Loucy (cell line): ENCODE measurements at regions not wholly inside any gene's neighbourhood (a gene's known extent, or its start where the extent isn't known, plus 50 kb on each side); places are given as distances from the start of the nearest gene placed in this dataset.

ENCODE experiments used
- H2AFZ ChIP-seq: fragments of 200-600 bp; sonication (generic); 2 replicates; pipeline ENCODE4 v1.6.0; 2016; ENCODE audit warnings: antibody characterized with exemption, mild to moderate bottlenecking, low read length, moderate library complexity
- H3F3A ChIP-seq: fragments of 200-600 bp; 2 replicates; pipeline ENCODE4 v1.6.0; 2016; ENCODE audit warnings: antibody characterized with exemption, low read depth, mild to moderate bottlenecking
- H3K27me3 ChIP-seq: fragments of 200-600 bp; sonication (generic); 2 replicates; pipeline ENCODE4 v1.6.1; 2014; ENCODE audit warnings: low read length, mild to moderate bottlenecking; ENCODE audit not compliant: insufficient read depth, poor library complexity, severe bottlenecking
- H3K36me3 ChIP-seq: fragments of 200-600 bp; sonication (generic); 2 replicates; pipeline ENCODE4 v1.6.1; 2016; ENCODE audit warnings: low read length; ENCODE audit not compliant: insufficient read depth
- H3K4me1 ChIP-seq: fragments of 200-600 bp; sonication (generic); 2 replicates; pipeline ENCODE4 v1.5.1; 2014; ENCODE audit warnings: low read length, mild to moderate bottlenecking; ENCODE audit not compliant: insufficient read depth, poor library complexity, severe bottlenecking
- H3K4me2 ChIP-seq: fragments of 200-600 bp; sonication (generic); 2 replicates; pipeline ENCODE4 v1.6.0; 2014; ENCODE audit warnings: antibody characterized with exemption, low read length, low read depth, mild to moderate bottlenecking; ENCODE audit not compliant: poor library complexity, severe bottlenecking
- H3K4me3 ChIP-seq: fragments of 200-600 bp; sonication (generic); 2 replicates; pipeline ENCODE4 v1.5.1; 2014; ENCODE audit warnings: low read length, mild to moderate bottlenecking, mixed read lengths; ENCODE audit not compliant: poor library complexity, severe bottlenecking
- H3K79me2 ChIP-seq: fragments of 200-600 bp; sonication (generic); 2 replicates; pipeline ENCODE4 v1.6.1; 2014; ENCODE audit warnings: low read length; ENCODE audit not compliant: insufficient read depth
- H3K9ac ChIP-seq: fragments of 200-600 bp; sonication (generic); 2 replicates; pipeline ENCODE4 v1.6.0; 2014; ENCODE audit warnings: mild to moderate bottlenecking, low read depth, low read length, moderate library complexity; ENCODE audit not compliant: poor library complexity, severe bottlenecking
- H3K9me2 ChIP-seq: fragments of 200-600 bp; sonication (generic); replicated peaks from 2 replicates; pipeline ENCODE4 v1.6.1; 2016; ENCODE audit warnings: low read depth, low read length, mixed read lengths
- H3K9me3 ChIP-seq: fragments of 200-600 bp; sonication (generic); 2 replicates; pipeline ENCODE4 v1.6.1; 2014; ENCODE audit warnings: mild to moderate bottlenecking, antibody characterized with exemption, low read length, low read depth; ENCODE audit not compliant: insufficient read depth
- H4K20me1 ChIP-seq: fragments of 200-600 bp; sonication (generic); 2 replicates; pipeline ENCODE4 v1.6.0; 2014; ENCODE audit warnings: antibody characterized with exemption, low read length, mild to moderate bottlenecking; ENCODE audit not compliant: insufficient read depth, poor library complexity, severe bottlenecking
- EZH2phosphoT487 ChIP-seq: fragments of 200-600 bp; IDR thresholded peaks from 2 replicates; pipeline ENCODE4 v1.6.1; 2018; ENCODE audit warnings: antibody characterized with exemption, mild to moderate bottlenecking, moderate library complexity, borderline replicate concordance
- TF ChIP-seq, protein P1 (sequence below): fragments of 200-600 bp; sonication (generic); conservative IDR thresholded peaks from 2 replicates; pipeline ENCODE4 v1.5.1; 2014; ENCODE audit warnings: mild to moderate bottlenecking, antibody characterized with exemption, low read length

DNA sequence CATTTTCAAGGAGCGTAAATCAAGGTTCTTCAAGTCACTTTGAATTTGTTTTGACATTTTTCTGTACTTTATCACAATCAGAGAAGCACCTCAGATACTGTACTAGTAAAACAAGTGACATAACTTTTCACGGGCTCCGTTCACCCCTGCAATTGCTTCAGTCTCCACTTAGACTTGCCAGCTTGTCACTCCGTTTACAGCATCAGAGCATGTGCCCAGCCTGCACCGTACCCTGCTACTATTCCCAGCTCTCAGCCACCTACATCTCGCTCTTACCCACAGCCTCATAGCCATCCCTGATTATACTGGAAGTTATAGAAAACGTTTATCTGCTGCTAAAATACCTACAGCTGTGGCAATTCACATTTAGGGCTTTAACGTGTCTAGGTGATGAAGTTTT is 135.3 kb upstream of the TENM3 start:
- Histone ChIP-seq H2AFZ (no peak overlapping the region), H3K36me3 (no peaks in the 10 kb centered on the region), H3F3A (no peaks in the 10 kb centered on the region), H3K9ac (no peak overlapping the region), H3K79me2 (no peaks in the 10 kb centered on the region), H3K4me1 (no peaks in the 10 kb centered on the region), H3K9me3 (no peaks in the 10 kb centered on the region), H3K9me2 (no peaks in the 10 kb centered on the region), H3K27me3 (no peaks in the 10 kb centered on the region), H3K4me2 (no peak overlapping the region), H3K4me3 (no peak overlapping the region), H4K20me1 (no peaks in the 10 kb centered on the region)
- TF ChIP-seq, protein P1, sequence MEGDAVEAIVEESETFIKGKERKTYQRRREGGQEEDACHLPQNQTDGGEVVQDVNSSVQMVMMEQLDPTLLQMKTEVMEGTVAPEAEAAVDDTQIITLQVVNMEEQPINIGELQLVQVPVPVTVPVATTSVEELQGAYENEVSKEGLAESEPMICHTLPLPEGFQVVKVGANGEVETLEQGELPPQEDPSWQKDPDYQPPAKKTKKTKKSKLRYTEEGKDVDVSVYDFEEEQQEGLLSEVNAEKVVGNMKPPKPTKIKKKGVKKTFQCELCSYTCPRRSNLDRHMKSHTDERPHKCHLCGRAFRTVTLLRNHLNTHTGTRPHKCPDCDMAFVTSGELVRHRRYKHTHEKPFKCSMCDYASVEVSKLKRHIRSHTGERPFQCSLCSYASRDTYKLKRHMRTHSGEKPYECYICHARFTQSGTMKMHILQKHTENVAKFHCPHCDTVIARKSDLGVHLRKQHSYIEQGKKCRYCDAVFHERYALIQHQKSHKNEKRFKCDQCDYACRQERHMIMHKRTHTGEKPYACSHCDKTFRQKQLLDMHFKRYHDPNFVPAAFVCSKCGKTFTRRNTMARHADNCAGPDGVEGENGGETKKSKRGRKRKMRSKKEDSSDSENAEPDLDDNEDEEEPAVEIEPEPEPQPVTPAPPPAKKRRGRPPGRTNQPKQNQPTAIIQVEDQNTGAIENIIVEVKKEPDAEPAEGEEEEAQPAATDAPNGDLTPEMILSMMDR, result no peak
- TF ChIP-seq EZH2phosphoT487, result no peak

DNA sequence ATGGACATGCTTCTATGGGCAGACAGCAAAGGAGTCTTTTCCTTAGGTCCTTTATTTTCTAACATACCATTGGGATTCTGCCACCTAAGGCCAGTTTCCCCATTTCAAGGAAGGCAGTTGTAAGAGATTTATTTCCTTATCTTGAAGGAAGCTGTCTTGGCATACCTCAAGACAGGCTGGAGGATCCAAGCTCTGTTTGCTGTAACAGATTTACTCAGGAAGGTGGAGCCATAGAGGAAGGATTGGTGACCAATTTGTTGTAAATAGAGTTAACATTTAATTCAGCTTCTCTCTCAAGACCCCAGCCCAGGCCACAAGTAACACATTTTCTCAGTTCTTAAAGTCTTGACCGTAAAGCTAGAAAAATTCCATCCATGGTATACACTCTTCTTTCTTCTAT is 131.6 kb upstream of the TENM3 start:
- H3K4me3 ChIP-seq, result no peak overlapping the region
- no peaks in the 10 kb centered on the region for H3F3A ChIP-seq
- H2AFZ ChIP-seq, result no peak overlapping the region
- H3K36me3 ChIP-seq, result no peaks in the 10 kb centered on the region
- no peaks in the 10 kb centered on the region for H3K27me3 ChIP-seq
- no peaks in the 10 kb centered on the region for H3K4me1 ChIP-seq
- no peak for TF ChIP-seq EZH2phosphoT487
- TF ChIP-seq, protein P1, result no peak
- H4K20me1 ChIP-seq, result no peaks in the 10 kb centered on the region
- no peaks in the 10 kb centered on the region for H3K79me2 ChIP-seq
- no peaks in the 10 kb centered on the region for H3K9me3 ChIP-seq
- no peak overlapping the region for H3K4me2 ChIP-seq
- no peaks in the 10 kb centered on the region for H3K9me2 ChIP-seq
- H3K9ac ChIP-seq, result no peak overlapping the region

DNA sequence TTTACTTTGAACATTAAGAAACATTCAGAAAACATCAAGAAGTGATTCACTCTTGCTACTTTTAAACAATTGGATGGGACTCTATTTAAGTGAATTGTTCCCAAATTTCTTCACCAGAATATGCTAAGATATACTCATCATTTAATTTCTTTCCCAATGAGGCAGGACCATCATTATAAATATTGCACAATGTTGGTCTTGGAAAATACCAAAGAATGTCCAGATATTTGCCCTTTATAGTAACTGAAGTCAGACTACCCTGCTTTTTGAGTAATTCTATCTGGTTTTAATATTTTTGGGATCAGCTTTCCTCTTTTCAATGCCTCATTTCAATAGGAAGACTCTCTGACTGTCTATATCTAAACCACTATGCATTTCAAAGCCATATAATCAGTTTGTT is 129.4 kb upstream of the TENM3 start:
- Histone ChIP-seq H3K9me2 (no peaks in the 10 kb centered on the region), H3K4me2 (no peak overlapping the region), H3K36me3 (no peaks in the 10 kb centered on the region), H3K4me1 (no peaks in the 10 kb centered on the region), H3K4me3 (no peak overlapping the region), H3K9ac (no peak overlapping the region), H4K20me1 (no peaks in the 10 kb centered on the region), H3K27me3 (no peaks in the 10 kb centered on the region), H3K9me3 (no peaks in the 10 kb centered on the region), H3F3A (no peaks in the 10 kb centered on the region), H3K79me2 (no peaks in the 10 kb centered on the region), H2AFZ (no peak overlapping the region)
- TF ChIP-seq, protein P1, result no peak
- no peak for TF ChIP-seq EZH2phosphoT487
